Uterus (tissue), 3 donors: ENCODE measurements at regions not wholly inside any gene's neighbourhood (a gene's known extent, or its start where the extent isn't known, plus 50 kb on each side); places are given as distances from the start of the nearest gene placed in this dataset.

Experiments used
- DNase-seq, 2 donors: peaks; one replicate each; pipeline ENCODE4 v3.0.0-alpha.2; 2019 to 2020
- H3K27ac ChIP-seq, 2 donors: fragments of 200-600 bp; sonication (generic); 1 replicate in 1 of 2; 2 replicates in 1 of 2; pipeline ENCODE4 v1.5.1; 2016 to 2018
- H3K27me3 ChIP-seq, 2 donors: fragments of 200-600 bp; sonication (generic); one replicate each; pipeline ENCODE4 v1.5.1; 2018 to 2019; ENCODE audit warnings: control low read depth in 1 of 2
- H3K36me3 ChIP-seq, 2 donors: fragments of 200-600 bp; sonication (generic); one replicate each; pipeline ENCODE4 v1.5.1; 2019; ENCODE audit warnings: control low read depth in 1 of 2
- H3K4me1 ChIP-seq, 2 donors: fragments of 200-600 bp; sonication (generic); one replicate each; pipeline ENCODE4 v1.5.1; 2018 to 2019; ENCODE audit warnings: control low read depth in 1 of 2
- H3K4me3 ChIP-seq, 2 donors: fragments of 200-600 bp; sonication (generic); 1 replicate in 1 of 2; 2 replicates in 1 of 2; pipeline ENCODE4 v1.5.1; 2018 to 2019; ENCODE audit warnings: mild to moderate bottlenecking in 1 of 2
- H3K9me3 ChIP-seq, 2 donors: fragments of 200-600 bp; sonication (generic); one replicate each; pipeline ENCODE4 v1.5.1; 2019; ENCODE audit warnings: control low read depth in 1 of 2
- CTCF ChIP-seq, 4 experiments: fragments of 200-600 bp in 2 of 4; fragments of 450-650 bp in 2 of 4; sonication (generic) in 2 of 4; IDR thresholded peaks; one replicate each; pipeline ENCODE4 v1.5.1; 2016 to 2019; ENCODE audit warnings: antibody characterized with exemption in 4 of 4, mild to moderate bottlenecking in 2 of 4, moderate library complexity in 1 of 4
- POLR2A ChIP-seq, 2 donors: fragments of 450-650 bp; IDR thresholded peaks; one replicate each; pipeline ENCODE4 v1.6.1; 2016; ENCODE audit warnings: antibody characterized with exemption in 2 of 2, mild to moderate bottlenecking in 1 of 2, moderate library complexity in 1 of 2
- intact Hi-C: fragments of 100-400 bp; cut with DNase I; formaldehyde crosslinking; loops from one replicate; pipeline ENCODE4 v1.15.1; 2023; ENCODE audit warnings: low total_unique reads
- donor health status: DM: yes; HTN: yes; CAD: no.

- no peak for DNase-seq
- Histone ChIP-seq H3K4me1 (no peaks in the 10 kb centered on the region), H3K27me3 (no peaks in the 10 kb centered on the region), H3K27ac (no peak overlapping the region), H3K4me3 (no peak overlapping the region), H3K9me3 (no peaks in the 10 kb centered on the region), H3K36me3 (no peaks in the 10 kb centered on the region)
- intact Hi-C loops = no loop called here
- no peak for TF ChIP-seq CTCF (IDR thresholded peaks at IDR 0.05)
- TF ChIP-seq POLR2A (IDR thresholded peaks at IDR 0.05) = no peak
These were observed 862.8 kb downstream of the ROBO2 start for GRCh38 chr3:77902675-77903074.

DNA sequence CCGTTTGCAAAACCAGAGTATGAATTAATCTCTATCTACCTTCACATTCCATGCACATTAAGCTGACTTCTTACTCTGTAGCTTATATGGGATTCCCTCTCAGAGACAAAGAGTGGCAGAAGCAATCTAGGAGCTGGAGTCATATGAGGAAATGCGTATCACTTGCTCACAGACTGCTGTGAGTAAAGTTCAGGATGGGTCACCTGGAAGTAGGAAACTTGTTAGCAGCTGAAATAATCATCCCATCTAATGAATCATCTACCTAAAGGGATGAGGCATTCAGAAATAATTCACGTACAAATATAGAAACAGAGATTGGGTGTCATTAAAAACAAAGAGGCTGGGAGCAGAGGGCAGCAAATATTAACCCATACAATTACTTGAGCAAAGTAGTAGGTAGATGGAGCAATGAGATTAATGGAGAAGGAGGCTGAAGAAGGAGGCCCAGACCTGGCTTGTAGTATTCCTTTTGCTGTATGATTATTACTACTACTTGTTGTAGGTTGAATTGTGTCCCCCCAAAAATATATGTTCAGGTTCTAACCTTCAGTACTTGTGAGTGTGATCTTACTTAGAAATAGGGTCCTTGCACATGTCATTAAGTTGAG, 866.3 kb downstream of the ROBO2 start:
- Histone ChIP-seq H3K4me3 (no peak overlapping the region), H3K27ac (no peak overlapping the region), H3K9me3 (no peaks in the 10 kb centered on the region), H3K27me3 (no peaks in the 10 kb centered on the region), H3K36me3 (no peaks in the 10 kb centered on the region), H3K4me1 (no peaks in the 10 kb centered on the region)
- intact Hi-C loops = no loop called here
- no peak for TF ChIP-seq POLR2A (IDR thresholded peaks at IDR 0.05)
- TF ChIP-seq CTCF (IDR thresholded peaks at IDR 0.05) = no peak
- no peak for DNase-seq

DNA sequence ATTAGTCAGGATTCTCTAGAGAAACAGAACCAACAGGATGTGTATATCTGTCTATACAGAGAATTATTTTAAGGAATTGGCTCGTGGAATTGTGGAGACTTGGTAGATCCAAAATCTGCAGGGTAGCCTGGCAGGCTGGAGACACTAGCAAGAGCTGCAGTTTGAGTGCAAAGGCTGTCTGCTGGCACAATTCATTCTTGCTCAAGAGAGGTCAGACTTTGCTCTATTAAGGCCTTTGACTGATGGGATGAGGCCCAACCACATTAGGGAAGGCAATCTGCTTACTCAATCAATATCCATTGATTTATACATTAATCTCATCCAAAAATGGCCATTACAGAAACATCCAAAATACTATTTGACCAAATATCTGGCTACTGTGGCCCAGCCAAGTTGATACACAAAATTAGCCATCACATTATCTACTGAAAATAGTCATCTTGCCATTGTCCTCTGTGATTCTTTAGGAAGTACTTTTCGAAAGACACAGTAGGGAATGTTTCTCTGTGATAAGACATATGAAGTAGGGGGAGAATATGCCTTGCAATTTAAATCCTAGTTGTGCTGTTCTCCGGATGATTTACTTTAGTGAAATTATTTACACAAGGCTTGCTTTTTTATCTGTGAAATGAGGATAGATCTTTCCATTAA, 873.8 kb downstream of the ROBO2 start:
- DNase-seq = no peak

GRCh38 chr3:77915336-77915735, 875.4 kb downstream of the ROBO2 start:
- no peak for DNase-seq
- TF ChIP-seq POLR2A (IDR thresholded peaks at IDR 0.05) (no peak), CTCF (IDR thresholded peaks at IDR 0.05) (no peak)
- Histone ChIP-seq H3K4me3 (no peak overlapping the region), H3K36me3 (no peaks in the 10 kb centered on the region), H3K4me1 (no peaks in the 10 kb centered on the region), H3K9me3 (no peaks in the 10 kb centered on the region), H3K27me3 (no peaks in the 10 kb centered on the region), H3K27ac (no peak overlapping the region)
- intact Hi-C loops = no loop called here

More for the DNA sequence above, 873.8 kb downstream of the ROBO2 start:
- no peaks in the 10 kb centered on the region for H3K4me1 ChIP-seq
- H3K4me3 ChIP-seq = no peak overlapping the region
- TF ChIP-seq CTCF (IDR thresholded peaks at IDR 0.05) (no peak), POLR2A (IDR thresholded peaks at IDR 0.05) (no peak)
- no peak overlapping the region for H3K27ac ChIP-seq
- no peaks in the 10 kb centered on the region for H3K27me3 ChIP-seq
- H3K9me3 ChIP-seq = no peaks in the 10 kb centered on the region
- no peaks in the 10 kb centered on the region for H3K36me3 ChIP-seq
- intact Hi-C loops = no loop called here

DNA sequence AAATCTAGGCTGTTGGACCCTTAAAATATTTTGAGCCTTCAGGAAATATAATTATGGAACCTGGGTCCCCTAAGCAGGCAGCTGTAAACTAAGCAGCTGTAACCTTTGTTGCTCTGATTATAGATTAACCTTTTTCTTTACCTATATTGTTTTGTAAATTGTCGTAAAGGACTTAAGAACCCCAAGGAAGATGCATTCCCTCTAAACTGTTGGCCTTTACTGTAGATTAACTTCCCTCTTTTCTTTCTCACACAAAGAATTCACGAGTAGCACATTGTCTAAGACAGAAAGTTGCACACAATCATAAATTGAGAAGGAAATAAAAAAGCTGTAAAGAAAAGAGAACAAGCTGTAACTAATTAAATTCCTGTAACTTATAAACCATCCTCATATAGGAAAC, 877.3 kb downstream of the ROBO2 start:
- Histone ChIP-seq H3K4me3 (no peak overlapping the region), H3K9me3 (no peaks in the 10 kb centered on the region), H3K27ac (no peak overlapping the region), H3K4me1 (no peaks in the 10 kb centered on the region), H3K27me3 (no peaks in the 10 kb centered on the region), H3K36me3 (no peaks in the 10 kb centered on the region)
- TF ChIP-seq CTCF (IDR thresholded peaks at IDR 0.05) (no peak), POLR2A (IDR thresholded peaks at IDR 0.05) (no peak)
- DNase-seq = no peak
- intact Hi-C loops = no loop called here
